ENCODE measurements at regions not wholly inside any gene's neighbourhood (a gene's known extent, or its start where the extent isn't known, plus 50 kb on each side); places are given as distances from the start of the nearest gene placed in this dataset.

DNA sequence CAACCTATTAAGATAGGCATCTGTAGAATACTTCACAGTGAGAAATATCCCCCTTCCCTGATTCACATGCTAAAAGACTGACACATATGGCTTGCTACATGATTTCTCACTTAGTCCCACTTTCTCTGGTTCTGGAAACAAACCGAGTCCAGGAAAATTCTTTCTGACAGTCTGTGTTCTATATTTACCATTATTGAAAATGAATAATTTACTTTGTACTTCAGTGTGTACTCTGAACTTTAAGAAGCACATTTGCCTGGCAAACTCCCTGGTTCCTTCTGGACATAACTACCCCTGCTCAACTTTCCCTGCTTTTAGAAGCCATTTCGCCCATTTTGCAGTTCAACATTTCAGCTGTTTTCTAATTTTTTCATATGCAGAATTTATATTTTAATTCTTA, 53.6 kb downstream of the APCS start:
- TF ChIP-seq, protein P1, sequence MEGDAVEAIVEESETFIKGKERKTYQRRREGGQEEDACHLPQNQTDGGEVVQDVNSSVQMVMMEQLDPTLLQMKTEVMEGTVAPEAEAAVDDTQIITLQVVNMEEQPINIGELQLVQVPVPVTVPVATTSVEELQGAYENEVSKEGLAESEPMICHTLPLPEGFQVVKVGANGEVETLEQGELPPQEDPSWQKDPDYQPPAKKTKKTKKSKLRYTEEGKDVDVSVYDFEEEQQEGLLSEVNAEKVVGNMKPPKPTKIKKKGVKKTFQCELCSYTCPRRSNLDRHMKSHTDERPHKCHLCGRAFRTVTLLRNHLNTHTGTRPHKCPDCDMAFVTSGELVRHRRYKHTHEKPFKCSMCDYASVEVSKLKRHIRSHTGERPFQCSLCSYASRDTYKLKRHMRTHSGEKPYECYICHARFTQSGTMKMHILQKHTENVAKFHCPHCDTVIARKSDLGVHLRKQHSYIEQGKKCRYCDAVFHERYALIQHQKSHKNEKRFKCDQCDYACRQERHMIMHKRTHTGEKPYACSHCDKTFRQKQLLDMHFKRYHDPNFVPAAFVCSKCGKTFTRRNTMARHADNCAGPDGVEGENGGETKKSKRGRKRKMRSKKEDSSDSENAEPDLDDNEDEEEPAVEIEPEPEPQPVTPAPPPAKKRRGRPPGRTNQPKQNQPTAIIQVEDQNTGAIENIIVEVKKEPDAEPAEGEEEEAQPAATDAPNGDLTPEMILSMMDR (IDR thresholded peaks at IDR 0.05; ENCODE audit: low read depth, low read length), result no peak
- TF ChIP-seq EZH2phosphoT487 (IDR thresholded peaks at IDR 0.05; ENCODE audit: low read depth), result no peak
